ENCODE measurements at regions not wholly inside any gene's neighbourhood (a gene's known extent, or its start where the extent isn't known, plus 50 kb on each side); places are given as distances from the start of the nearest gene placed in this dataset.

- TF ChIP-seq POLR2A (IDR thresholded peaks at IDR 0.05) (no peak), CTCF (IDR thresholded peaks at IDR 0.05) (no peak), EP300 (IDR thresholded peaks at IDR 0.05) (no peak)
These were observed 147.8 kb downstream of the ZNF326 start for GRCh38 chr1:90142697-90143096.

Data from ovary (tissue), 3 donors.